Mesothelial cell of epicardium (in vitro differentiated cells): ENCODE measurements at regions not wholly inside any gene's neighbourhood (a gene's known extent, or its start where the extent isn't known, plus 50 kb on each side); places are given as distances from the start of the nearest gene placed in this dataset.

ENCODE experiments used
- DNase-seq, 2 experiments: peaks; one replicate each; pipeline ENCODE4 v3.0.0; 2021; ENCODE audit warnings: low spot score in 2 of 2; ENCODE audit not compliant: unreplicated experiment in 2 of 2
- H3K27ac Mint-ChIP-seq: 2 replicates; pipeline ENCODE4 v1.8.0; 2021; ENCODE audit warnings: mixed read lengths
- H3K27me3 Mint-ChIP-seq: 2 replicates; pipeline ENCODE4 v1.8.0; 2021; ENCODE audit warnings: low read depth, mixed read lengths
- H3K36me3 Mint-ChIP-seq: 2 replicates; pipeline ENCODE4 v1.8.0; 2021; ENCODE audit warnings: mixed read lengths
- H3K4me1 Mint-ChIP-seq: 2 replicates; pipeline ENCODE4 v1.8.0; 2021; ENCODE audit warnings: mixed read lengths
- H3K4me3 Mint-ChIP-seq: 2 replicates; pipeline ENCODE4 v1.8.0; 2021; ENCODE audit warnings: mild to moderate bottlenecking, moderate library complexity, mixed read lengths
- H3K9me3 Mint-ChIP-seq: 2 replicates; pipeline ENCODE4 v1.8.0; 2021; ENCODE audit warnings: mixed read lengths
- TF ChIP-seq, protein P1 (sequence below): fragments of 200-600 bp; sonication (generic); IDR thresholded peaks from one replicate; pipeline ENCODE4 v1.5.0; 2021; ENCODE audit warnings: antibody characterized with exemption; ENCODE audit not compliant: unreplicated experiment

- Mint-ChIP-seq H3K27ac (no peak overlapping the region), H3K9me3 (peaks cover 6% of the 10 kb centered on the region), H3K4me1 (no peaks in the 10 kb centered on the region), H3K36me3 (no peaks in the 10 kb centered on the region), H3K4me3 (no peak overlapping the region), H3K27me3 (peaks cover 17% of the 10 kb centered on the region)
- TF ChIP-seq, protein P1, sequence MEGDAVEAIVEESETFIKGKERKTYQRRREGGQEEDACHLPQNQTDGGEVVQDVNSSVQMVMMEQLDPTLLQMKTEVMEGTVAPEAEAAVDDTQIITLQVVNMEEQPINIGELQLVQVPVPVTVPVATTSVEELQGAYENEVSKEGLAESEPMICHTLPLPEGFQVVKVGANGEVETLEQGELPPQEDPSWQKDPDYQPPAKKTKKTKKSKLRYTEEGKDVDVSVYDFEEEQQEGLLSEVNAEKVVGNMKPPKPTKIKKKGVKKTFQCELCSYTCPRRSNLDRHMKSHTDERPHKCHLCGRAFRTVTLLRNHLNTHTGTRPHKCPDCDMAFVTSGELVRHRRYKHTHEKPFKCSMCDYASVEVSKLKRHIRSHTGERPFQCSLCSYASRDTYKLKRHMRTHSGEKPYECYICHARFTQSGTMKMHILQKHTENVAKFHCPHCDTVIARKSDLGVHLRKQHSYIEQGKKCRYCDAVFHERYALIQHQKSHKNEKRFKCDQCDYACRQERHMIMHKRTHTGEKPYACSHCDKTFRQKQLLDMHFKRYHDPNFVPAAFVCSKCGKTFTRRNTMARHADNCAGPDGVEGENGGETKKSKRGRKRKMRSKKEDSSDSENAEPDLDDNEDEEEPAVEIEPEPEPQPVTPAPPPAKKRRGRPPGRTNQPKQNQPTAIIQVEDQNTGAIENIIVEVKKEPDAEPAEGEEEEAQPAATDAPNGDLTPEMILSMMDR, result no peak
- no peak for DNase-seq
Observed at GRCh38 chr17:14489986-14490385, 189.1 kb downstream of the HS3ST3B1 start.

DNA sequence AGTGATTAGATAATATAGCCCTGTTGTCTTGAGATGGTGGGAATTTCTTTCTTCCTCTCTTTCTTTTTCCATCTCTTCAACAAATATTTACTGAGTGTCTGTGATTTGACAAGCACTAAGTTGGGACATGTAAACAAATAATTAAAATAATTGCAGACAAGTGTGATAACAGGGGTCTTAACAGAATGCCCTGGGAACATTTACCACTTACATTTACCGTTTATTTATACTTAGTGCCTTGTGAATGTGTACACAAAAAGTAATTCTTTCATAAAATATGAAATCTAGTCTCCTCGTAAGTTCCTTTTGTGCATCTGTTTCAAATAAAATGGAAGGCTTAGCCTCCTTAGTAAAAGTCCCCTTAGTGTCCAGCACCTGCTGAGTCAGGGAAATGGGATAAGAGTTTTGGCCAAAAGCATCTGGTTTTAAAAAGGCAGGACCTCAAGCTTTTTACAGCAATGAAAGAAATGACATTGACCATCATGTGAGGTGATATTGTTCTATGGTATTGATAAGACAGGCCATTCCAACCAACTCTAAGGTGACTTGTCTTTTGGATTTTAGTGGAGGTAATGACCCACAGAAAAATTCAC lies 188.2 kb downstream of the HS3ST3B1 start:
- no peaks in the 10 kb centered on the region for H3K36me3 Mint-ChIP-seq
- TF ChIP-seq, protein P1, result no peak
- H3K9me3 Mint-ChIP-seq, result peaks cover 3% of the 10 kb centered on the region

DNA sequence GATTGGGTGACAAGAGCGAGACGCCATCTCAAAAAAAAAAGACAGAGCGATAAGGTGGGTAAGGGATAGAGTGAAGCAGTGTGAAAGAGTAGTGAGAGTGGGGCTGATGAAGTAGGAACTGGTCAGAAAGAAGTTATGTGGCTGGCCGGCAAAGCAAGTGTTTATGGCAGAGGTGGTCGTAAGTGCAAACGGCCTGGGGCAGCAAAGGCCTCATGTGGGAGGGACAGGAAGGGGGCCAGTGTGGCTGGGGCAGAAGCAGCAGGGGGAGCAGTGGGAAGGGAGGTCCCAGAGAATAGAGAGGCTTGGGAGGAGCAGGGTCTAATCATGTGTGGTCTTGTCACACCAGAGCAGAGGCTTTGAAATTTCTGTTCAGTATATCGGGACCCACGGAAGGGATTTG lies 186.2 kb downstream of the HS3ST3B1 start:
- Mint-ChIP-seq H3K27me3 (peaks cover 3% of the 10 kb centered on the region), H3K27ac (no peak overlapping the region), H3K9me3 (peaks cover 3% of the 10 kb centered on the region), H3K36me3 (no peaks in the 10 kb centered on the region), H3K4me1 (no peaks in the 10 kb centered on the region), H3K4me3 (no peak overlapping the region)
- TF ChIP-seq, protein P1, result no peak
- no peak for DNase-seq

More for the DNA sequence above, 188.2 kb downstream of the HS3ST3B1 start:
- Mint-ChIP-seq H3K27ac (no peak overlapping the region), H3K4me3 (no peak overlapping the region), H3K4me1 (no peaks in the 10 kb centered on the region), H3K27me3 (peaks cover 11% of the 10 kb centered on the region)
- DNase-seq, result no peak

GRCh38 chr17:14482715-14483114 lies 181.8 kb downstream of the HS3ST3B1 start:
- Mint-ChIP-seq H3K36me3 (no peaks in the 10 kb centered on the region), H3K27me3 (peaks cover 6% of the 10 kb centered on the region), H3K4me3 (no peak overlapping the region), H3K27ac (no peak overlapping the region), H3K9me3 (peaks cover 3% of the 10 kb centered on the region), H3K4me1 (no peaks in the 10 kb centered on the region)
- DNase-seq, result no peak
- TF ChIP-seq, protein P1, result no peak

- DNase-seq, result no peak
- H3K27ac Mint-ChIP-seq, result no peak overlapping the region
- H3K27me3 Mint-ChIP-seq, result peaks cover 6% of the 10 kb centered on the region
- no peak overlapping the region for H3K4me3 Mint-ChIP-seq
- H3K9me3 Mint-ChIP-seq, result peaks cover 3% of the 10 kb centered on the region
- TF ChIP-seq, protein P1, result no peak
- H3K4me1 Mint-ChIP-seq, result no peaks in the 10 kb centered on the region
- H3K36me3 Mint-ChIP-seq, result no peaks in the 10 kb centered on the region
Observed at GRCh38 chr17:14481664-14482063, 180.8 kb downstream of the HS3ST3B1 start.

DNA sequence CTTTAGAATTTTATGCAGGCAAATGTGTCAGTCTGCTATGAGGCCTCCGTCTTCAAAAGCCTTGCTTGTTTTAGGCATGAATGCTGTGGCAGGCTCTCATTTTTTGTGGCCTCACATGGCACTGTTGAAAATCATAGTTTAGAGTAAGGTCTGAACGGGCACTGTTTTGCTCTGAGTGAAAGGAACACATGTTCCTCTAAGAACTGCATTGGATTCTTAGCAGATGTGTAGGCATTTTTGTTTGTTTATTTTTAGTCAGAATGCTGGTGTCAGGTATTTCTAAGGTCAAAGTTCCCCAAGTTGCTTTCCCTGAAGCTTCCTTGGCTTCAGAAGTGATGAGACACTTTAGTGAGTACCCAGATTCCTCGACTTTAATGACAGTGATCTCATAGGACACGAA lies 173.7 kb downstream of the HS3ST3B1 start:
- Mint-ChIP-seq H3K27ac (no peak overlapping the region), H3K27me3 (no peaks in the 10 kb centered on the region), H3K9me3 (peaks cover 4% of the 10 kb centered on the region), H3K36me3 (no peaks in the 10 kb centered on the region), H3K4me3 (no peak overlapping the region), H3K4me1 (no peaks in the 10 kb centered on the region)
- DNase-seq, result no peak
- TF ChIP-seq, protein P1, result no peak
